ENCODE measurements at regions not wholly inside any gene's neighbourhood (a gene's known extent, or its start where the extent isn't known, plus 50 kb on each side); places are given as distances from the start of the nearest gene placed in this dataset.
"Not testable (repeated sequence)": the region's sequence is repeated elsewhere in the genome, so short reads cannot be mapped to it uniquely, and the experiment has no call there.

DNA sequence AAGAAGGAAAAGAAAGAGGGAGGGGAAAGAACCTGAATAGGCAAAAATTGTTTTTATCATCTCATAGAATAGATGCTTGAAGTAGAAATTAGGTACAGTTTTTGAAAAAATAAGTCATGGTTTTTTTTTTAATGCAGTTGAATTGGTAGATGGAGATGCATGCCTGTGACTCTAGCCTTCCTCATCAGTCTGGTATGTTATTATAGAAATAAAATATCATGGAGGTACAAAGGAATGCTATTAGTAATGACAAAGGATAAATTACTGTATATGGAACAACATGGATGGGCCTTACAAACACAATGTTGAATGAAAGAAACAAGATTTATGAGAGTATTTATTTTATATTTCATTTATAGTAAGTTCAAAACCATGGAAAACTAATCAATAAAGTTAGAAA, 162.4 kb upstream of the GALNT15 start:
- intact Hi-C loops (cut with DNase I): no loop called here
- H3K36me3 ChIP-seq: no peaks in the 10 kb centered on the region
- H3K4me1 ChIP-seq (ENCODE audit: insufficient read depth): no peaks in the 10 kb centered on the region
- no peak overlapping the region for H3K27ac ChIP-seq
- H3K9me3 ChIP-seq: no peaks in the 10 kb centered on the region
- no peaks in the 10 kb centered on the region for H3K27me3 ChIP-seq
- DNase-seq: no peak
- no peak overlapping the region for H3K4me3 ChIP-seq
- no peak for TF ChIP-seq POLR2A (IDR thresholded peaks at IDR 0.05)
- TF ChIP-seq EP300 (IDR thresholded peaks at IDR 0.05): no peak
- TF ChIP-seq, protein P1, sequence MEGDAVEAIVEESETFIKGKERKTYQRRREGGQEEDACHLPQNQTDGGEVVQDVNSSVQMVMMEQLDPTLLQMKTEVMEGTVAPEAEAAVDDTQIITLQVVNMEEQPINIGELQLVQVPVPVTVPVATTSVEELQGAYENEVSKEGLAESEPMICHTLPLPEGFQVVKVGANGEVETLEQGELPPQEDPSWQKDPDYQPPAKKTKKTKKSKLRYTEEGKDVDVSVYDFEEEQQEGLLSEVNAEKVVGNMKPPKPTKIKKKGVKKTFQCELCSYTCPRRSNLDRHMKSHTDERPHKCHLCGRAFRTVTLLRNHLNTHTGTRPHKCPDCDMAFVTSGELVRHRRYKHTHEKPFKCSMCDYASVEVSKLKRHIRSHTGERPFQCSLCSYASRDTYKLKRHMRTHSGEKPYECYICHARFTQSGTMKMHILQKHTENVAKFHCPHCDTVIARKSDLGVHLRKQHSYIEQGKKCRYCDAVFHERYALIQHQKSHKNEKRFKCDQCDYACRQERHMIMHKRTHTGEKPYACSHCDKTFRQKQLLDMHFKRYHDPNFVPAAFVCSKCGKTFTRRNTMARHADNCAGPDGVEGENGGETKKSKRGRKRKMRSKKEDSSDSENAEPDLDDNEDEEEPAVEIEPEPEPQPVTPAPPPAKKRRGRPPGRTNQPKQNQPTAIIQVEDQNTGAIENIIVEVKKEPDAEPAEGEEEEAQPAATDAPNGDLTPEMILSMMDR (IDR thresholded peaks at IDR 0.05): no peak

- no peak for DNase-seq
- H3K9me3 ChIP-seq: no peaks in the 10 kb centered on the region
- no peak overlapping the region for H3K4me3 ChIP-seq
- no peak overlapping the region for H3K27ac ChIP-seq
- no peaks in the 10 kb centered on the region for H3K36me3 ChIP-seq
- H3K27me3 ChIP-seq: no peaks in the 10 kb centered on the region
- TF ChIP-seq POLR2A (IDR thresholded peaks at IDR 0.05) (no peak), EP300 (IDR thresholded peaks at IDR 0.05) (no peak)
- TF ChIP-seq, protein P1 (IDR thresholded peaks at IDR 0.05): no peak
- no peaks in the 10 kb centered on the region for H3K4me1 ChIP-seq (ENCODE audit: insufficient read depth)
- intact Hi-C loops (cut with DNase I): no loop called here
- 80 to 89% (median 85%) methylated on average over 2 of the region's 2 CpGs for WGBS, 3 donors
Measured at GRCh38 chr3:16013568-16013967, 160.9 kb upstream of the GALNT15 start.

GRCh38 chr3:16021801-16022200, 152.7 kb upstream of the GALNT15 start:
- H3K4me3 ChIP-seq; H3K36me3 ChIP-seq; H3K27me3 ChIP-seq; DNase-seq; intact Hi-C loops (cut with DNase I); H3K27ac ChIP-seq; H3K9me3 ChIP-seq; H3K4me1 ChIP-seq (ENCODE audit: insufficient read depth): not testable (repeated sequence)
- WGBS, 3 donors: 87 to 92% (median 88%) methylated on average over 4 of the region's 4 CpGs

- H3K4me3 ChIP-seq; intact Hi-C loops (cut with DNase I); DNase-seq; H3K27me3 ChIP-seq; H3K9me3 ChIP-seq; H3K36me3 ChIP-seq; H3K4me1 ChIP-seq (ENCODE audit: insufficient read depth); H3K27ac ChIP-seq: not testable (repeated sequence)
- WGBS, 3 donors: 88 to 91% (median 89%) methylated on average over 4 of the region's 4 CpGs
Measured at GRCh38 chr3:16023881-16024280, 150.6 kb upstream of the GALNT15 start.

GRCh38 chr3:16024548-16024947, 149.9 kb upstream of the GALNT15 start:
- intact Hi-C loops (cut with DNase I): no loop called here
- 79 to 95% (median 83%) methylated on average over 1 of the region's 1 CpG for WGBS, 3 donors
- no peak for DNase-seq
- Histone ChIP-seq H3K27ac (no peak overlapping the region), H3K36me3 (no peaks in the 10 kb centered on the region), H3K9me3 (no peaks in the 10 kb centered on the region), H3K4me3 (no peak overlapping the region), H3K4me1 (ENCODE audit: insufficient read depth) (peaks cover 2% of the 10 kb centered on the region), H3K27me3 (no peaks in the 10 kb centered on the region)
- TF ChIP-seq EP300 (IDR thresholded peaks at IDR 0.05) (no peak), POLR2A (IDR thresholded peaks at IDR 0.05) (no peak)
- TF ChIP-seq, protein P1 (IDR thresholded peaks at IDR 0.05): no peak

DNA sequence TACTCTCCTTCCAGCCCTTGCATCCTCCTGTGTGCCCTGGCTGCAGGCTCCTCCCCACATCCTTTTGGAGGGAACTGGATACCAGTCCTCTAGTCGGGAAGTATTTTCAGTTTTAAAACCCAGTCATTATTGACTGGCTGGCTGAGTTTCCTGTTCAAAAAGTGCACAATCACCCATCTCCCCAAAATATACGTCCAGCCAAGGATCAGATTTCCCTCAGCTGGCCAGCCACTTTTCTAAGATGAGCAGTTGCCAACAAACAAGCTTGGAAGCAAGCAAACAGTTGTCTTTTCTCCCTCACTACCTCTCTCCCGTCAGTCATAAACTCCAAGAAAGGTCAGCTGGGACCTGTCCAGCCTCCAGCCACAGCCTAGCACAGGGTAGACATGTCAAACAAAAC, 147.7 kb upstream of the GALNT15 start:
- no peak for DNase-seq
- intact Hi-C loops (cut with DNase I): no loop called here
- 16 to 20% (median 17%) methylated on average over 3 of the region's 3 CpGs for WGBS, 3 donors
- H3K4me3 ChIP-seq: no peak overlapping the region
- peaks cover 2% of the 10 kb centered on the region for H3K4me1 ChIP-seq (ENCODE audit: insufficient read depth)
- H3K27ac ChIP-seq: no peak overlapping the region
- H3K36me3 ChIP-seq: no peaks in the 10 kb centered on the region
- no peaks in the 10 kb centered on the region for H3K27me3 ChIP-seq
- TF ChIP-seq POLR2A (IDR thresholded peaks at IDR 0.05) (no peak), EP300 (IDR thresholded peaks at IDR 0.05) (no peak)
- TF ChIP-seq, protein P1 (IDR thresholded peaks at IDR 0.05): no peak
- no peaks in the 10 kb centered on the region for H3K9me3 ChIP-seq
